ENCODE measurements at regions not wholly inside any gene's neighbourhood (a gene's known extent, or its start where the extent isn't known, plus 50 kb on each side); places are given as distances from the start of the nearest gene placed in this dataset.
A peak's percentile ranks its signal among the peaks of the same experiment; 100 is the strongest.
"Not testable (repeated sequence)": the region's sequence is repeated elsewhere in the genome, so short reads cannot be mapped to it uniquely, and the experiment has no call there.

DNA sequence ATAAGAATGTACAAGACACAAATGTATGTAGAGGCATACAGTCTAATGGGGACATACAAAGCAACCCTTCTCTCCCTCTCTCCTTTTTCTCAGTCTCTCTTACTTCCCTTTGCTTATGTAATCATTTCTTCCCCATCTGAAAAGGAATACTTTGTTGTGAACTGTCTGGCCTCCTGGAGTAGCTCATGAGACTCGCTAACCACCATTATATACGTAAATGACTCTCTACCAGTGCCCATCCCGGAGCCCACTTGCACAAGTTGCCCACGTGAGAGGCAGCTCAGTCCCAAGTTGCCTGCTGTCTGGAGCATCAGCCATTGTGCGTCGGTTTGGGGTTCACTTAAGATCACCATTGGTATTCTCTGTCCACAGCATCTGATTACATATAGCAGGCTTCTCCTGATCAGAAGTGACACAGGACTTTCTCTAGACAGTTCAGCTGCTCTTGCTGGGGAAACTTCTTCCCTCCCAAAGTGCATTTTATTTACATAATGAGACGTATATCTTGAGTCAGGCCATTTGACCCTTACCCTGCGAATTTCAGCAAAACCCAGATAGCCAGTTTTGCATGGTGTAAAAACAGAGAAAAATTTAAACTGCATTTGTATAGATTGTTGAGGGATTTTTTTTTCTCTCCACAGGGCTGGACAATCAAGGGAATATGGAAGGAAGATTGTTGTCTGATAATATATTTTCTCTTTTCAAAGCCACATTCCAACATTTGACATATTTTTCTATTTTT is 220.7 kb upstream of the EGLN3 start:
- DNase-seq, result no peak

DNA sequence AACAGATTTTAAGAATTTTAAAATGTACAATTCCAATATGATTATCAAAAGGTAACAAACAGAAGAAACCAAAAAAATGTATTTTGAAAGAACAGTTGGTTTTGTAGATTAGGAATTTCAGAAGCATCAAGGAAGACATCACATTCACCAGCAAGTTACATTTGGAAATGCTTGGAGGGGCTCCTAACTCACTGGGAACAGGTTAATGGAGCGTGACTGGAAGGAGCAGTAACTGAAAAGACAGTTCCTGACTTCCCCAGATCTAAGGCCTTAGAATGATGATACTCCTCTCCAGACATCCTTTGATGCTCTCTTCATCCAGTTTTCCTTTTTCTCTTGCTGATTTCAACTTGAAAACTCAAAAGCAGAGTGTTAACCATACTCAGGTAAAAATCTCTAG is 220.0 kb upstream of the EGLN3 start:
- DNase-seq, result no peak

DNA sequence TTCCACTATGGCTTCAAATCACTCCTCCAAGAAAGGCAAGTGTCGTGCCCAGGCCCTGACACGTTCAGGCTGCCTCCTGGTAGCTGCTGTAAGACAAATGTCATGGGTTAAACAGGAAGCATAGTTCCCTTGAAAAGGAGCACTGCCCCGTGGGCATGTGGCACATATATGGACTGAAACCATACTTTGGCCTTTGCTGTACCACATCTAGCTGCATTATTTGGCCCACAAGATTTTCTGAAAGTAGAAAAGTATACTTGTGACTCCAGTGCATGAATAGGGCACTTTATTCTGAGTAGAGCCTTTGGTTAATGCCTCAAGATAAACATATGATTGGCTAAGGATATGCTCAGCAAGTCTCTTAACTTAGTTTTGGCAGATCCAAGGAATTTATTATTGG is 218.7 kb upstream of the EGLN3 start:
- DNase-seq, result no peak

DNA sequence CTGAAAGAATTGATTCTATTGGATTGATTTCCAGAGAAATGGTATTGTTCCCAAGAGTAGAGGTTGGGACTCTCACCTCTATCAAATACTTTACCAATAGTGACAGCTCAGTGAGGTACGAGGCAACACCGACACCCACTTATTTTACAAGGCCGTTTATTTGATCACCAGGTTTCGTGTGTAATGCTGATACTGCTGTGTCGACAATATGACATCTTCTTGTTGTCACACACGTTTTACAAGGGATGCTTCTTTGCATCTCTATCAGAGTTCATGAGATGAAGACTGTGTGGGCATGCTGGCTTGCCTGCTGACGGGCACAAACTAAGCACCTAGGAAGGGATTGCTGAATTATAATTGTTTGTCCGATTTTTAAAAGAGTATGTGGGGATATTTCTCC is 217.8 kb upstream of the EGLN3 start:
- DNase-seq, result no peak

DNA sequence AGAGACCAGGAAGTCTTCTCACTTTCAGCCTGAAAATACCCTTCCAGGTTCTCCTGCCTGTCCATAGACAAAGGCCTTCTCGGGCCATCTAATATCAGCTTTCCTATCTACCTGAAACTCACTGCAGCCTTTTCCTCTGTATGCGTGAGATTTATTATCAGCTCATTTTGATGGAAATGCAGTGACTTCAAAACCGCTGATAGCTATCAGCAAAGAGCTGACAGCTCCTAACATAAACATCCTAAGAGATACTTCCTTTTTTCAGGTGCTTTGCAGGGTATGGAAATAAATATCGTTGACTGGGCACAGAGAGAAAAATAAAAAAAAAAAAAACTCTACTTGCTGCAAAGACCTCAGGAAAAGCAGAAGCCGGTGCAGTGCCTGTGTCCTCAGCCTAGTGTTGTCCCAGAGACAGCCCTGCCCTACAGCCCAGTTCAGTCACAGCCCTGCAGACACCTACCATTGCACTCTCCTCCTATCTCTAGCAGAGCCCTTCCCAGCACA is 215.0 kb upstream of the EGLN3 start:
- DNase-seq, result no peak

DNA sequence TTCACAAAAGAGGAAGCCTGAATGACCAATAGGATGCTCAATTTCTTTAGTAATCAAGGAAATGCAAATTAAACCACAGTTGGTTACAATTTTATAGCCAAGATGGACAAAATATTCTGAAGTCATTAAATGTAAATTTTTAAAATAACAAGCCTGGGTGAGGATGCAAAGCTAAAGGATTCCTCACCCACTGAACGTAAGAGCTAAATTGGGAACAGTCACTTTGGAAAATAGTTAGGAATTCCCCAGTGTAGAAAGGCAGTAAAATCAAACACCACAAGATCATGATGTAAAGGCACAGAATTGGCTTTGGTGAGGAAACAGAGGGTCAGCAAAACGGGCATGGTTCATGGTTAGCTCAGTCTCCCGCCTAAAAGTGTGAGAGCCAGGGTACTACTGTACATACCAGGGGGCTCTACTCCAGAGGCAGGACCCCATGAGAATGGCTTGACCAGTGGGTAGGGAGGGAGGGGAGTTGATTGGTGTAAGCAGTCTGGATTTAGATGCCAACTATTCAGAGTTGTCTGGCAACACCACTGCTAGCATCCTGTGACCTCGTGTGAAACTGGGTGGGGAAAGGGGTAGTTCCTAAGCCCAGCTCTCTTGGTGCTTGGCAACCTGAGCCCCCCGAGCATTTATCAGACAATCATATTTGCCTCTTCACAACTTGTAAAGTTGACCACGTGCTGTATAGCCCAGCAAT is 213.4 kb upstream of the EGLN3 start:
- no peak for DNase-seq

DNA sequence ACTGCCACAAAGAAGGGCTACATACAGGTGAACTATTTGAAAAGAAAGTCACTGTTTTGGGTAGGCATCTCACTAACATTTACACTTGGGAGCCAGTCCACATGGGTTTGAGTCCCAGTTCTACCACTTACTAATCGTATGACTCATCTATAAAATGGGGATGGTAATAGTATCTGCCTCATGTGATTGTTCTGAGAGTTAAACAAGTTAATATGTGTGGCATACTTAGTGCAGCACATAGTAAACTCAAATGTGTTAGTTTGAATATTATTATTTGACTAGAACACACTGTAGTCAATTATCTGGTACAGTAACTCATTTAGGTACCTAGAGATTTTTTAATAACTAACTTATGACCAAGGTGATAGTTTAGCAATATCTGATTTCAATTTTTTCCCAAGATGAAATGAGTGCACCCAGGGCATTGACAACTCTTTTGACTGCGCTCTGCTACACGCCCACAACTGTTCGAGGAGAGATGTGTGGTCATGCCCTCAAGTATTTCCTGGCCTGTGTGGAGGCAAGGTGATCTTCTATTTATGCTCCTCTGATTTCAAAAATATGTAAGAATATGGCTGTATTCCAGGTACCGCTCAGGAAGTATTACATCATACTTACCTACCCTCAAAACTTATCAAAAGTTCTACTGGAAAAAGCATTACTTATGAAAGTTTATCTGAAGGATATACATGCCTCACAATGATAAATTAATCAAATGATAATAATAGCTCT is 210.6 kb upstream of the EGLN3 start:
- DNase-seq, result peak; percentile 53

DNA sequence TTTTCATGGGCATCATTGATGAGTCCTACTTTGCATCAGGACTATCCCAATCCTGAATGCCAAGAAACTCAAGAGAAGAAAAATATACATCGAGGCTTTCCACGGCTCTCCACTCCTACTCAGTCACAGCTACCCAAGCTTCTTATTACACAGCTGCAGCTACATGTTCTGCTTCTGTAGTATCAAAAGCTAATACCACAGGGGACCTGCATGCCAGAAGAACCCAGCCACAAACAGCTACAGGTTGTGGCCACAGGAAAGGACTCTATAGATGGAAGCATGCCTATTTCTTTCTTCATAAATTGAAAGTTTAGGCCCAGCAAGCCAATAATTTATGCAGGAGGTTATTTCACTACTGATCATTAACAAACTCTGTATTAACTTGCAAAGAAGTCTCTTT is 209.7 kb upstream of the EGLN3 start:
- no peak for DNase-seq

DNA sequence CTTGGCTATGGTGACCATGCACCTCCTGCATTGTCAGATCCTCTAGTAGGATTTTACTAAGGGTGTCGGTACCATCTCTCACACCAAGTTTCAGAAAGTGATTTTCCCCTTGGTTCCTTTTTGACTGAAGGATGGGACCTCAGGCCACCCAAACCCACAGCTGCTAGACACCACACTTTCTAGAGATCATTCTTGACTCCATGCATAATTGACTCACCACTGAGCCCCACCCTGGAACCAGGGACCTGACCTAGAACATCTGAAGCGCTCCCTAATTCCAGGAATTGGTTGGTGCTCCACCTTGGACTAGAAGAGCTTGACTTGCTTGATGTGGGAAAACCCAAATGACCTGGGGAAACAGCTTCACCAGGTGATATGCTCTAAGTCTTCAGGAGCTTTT is 206.8 kb upstream of the EGLN3 start:
- DNase-seq, result no peak

DNA sequence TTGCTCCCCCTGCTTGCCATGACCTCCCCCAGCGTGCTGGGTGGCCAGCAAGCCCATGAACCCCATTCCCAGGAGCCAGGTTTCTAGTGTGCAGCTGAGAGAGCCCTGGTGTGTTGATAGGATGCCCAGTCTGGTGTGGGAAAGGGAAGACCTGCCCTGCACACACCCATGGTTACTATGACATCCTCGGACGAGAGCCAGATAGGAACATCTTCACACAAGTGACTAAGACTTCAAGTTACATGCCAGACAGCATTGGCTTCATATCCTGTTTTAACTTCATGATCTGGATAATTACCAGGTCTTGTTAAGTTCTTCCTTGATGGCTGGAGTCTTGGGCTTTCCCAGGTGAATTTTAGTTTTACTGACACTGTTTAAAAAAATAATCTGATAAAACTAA is 196.6 kb upstream of the EGLN3 start:
- DNase-seq, result no peak

DNA sequence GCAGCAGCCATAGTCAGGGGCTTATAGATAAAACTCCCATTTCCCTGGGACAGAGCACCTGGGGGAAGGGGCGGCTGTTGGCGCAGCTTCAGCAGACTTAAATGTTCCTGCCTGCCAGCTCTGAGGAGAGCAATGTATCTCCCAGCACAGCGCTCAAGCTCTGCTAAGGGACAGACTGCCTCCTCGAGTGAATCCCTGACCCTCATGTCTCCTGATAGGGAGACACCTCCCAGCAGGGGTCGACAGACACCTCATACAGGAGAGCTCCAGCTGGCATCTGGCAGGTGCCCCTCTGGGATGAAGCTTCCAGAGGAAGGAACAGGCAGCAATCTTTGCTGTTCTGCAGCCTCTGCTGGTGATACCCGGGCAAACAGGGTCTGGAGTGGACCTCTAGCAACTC is 189.3 kb upstream of the EGLN3 start:
- DNase-seq, result not testable (repeated sequence)

DNA sequence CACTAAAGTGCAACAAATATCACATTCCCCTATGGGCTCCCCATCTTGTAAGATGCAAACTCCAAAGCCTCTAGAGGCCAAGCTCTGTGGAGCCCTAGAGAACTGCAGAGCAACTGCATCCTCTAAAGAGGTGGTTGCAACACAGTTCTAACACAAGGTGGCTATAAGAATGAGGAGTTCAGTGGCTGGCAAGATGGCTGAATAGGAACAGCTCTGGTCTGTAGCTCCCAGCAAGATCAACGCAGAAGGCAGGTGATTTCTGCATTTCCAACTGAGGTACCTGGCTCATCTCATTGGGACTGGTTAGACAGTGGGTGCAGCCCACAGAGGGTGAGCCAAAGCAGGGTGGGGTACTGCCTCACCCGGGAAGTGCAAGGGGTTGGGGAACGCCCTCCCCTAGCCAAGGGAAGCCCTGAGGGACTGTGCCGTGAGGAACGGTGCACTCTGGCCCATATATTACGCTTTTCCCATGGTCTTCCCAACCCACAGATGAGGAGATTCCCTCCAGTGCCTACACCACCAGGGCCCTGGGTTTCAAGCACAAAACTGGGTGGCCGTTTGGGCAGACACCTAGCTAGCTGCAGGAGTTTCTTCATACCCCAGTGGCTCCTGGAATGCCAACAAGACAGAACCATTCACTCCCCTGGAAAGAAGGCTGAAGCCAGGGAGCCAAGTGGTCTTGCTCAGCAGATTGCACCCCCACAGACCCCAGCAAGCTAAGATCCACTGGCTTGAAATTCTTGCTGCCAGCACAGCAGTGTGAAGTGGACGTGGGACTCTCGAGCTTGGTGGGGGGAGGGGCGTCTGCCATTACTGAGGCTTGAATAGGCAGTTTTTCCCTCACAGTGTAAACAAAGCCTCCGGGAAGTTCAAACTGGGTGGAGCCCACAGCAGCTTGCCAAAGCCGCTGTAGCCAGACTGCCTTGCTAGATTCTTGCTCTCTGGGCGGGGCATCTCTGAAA is 188.6 kb upstream of the EGLN3 start:
- DNase-seq, result peak; percentile 99

DNA sequence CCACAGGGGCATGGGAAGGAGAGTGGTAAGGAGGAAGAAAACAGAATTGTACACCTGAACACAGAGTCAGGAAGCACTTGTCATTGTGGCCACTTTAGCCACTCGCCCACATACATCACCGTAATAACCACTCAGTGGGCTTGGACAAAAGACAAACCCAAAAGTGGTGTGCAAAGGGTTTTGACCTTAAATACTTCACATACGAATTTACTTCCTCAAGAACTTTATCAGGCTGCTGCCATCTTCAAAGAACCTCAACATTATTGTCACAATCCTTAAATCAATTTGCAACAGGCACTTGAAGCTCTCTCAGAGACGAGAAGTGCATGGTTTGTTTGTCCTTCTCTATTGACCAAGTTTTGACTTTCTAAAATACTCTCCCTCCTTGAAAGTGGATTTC is 187.3 kb upstream of the EGLN3 start:
- DNase-seq, result peak; percentile 91

DNA sequence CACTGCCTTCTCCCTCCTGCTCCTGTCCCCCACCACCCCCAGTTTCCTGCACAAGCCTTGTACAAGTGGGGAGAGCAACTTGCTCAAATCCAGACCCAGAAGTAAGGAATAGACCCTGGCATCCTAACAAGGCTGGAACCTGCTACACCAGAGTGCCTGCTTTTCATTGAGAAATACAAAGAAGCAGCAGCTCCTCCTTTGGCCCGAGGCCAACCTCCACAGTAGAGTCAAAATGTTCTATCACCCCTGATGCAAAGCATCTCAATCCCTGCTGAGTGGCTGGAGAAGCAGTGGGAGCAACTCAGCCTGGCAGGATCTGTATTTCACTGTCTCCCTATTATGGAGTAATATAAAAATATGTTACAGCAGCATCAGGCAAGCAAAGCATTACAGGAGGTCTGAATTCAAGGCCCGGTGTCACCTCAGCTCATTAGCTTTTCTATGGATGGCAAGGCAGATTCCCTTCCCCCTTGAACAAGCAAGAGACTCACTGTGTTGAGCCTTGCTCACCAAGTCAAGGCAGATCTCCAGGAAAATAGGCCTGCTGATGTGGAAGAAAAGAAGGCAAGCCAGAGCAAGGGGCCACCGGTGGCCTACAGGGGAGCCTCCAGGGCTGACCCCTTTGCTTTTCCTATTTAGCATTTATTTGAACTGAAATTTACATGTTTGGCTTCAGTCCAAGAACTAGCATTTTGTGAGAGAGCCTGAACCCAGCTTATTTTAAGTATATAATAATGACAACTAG is 186.3 kb upstream of the EGLN3 start:
- DNase-seq, result peak; percentile 88

DNA sequence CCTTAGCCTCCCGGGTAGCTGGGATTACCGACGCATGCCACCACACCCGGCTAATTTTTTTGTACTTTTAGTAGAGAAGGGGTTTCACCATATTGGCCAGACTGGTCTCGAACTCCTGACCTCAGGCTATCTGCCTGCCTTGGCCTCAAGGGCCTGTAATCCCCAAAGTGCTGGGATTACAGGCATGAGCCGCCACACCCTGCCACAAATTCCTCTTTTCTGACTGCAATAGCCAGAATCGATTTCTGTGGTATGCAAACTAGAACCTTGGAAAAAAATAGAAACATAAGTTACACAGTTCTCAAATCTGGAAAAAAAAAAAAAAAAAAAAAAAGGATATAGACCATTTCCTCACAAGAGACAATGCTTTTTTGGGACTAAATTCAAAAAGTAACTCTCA is 184.6 kb upstream of the EGLN3 start:
- DNase-seq, result no peak

DNA sequence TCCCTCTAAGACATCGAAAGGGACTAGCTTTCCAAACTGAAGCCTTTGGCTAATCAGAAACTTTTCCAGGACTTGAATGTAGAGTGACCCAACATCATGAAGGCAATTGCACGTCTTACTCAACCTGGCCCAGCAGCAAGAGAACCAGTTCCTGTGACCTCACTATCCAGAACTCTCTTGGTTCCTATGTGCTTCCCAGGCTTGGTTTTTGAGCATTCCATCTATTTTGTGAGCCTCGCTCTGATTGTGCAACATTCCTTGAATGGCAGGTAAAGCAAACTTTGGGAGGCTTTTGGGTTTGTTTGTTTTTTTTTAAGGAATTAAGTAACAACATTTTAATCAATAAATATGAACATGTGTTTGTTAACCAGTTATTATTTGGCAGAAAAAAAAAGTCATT is 183.6 kb upstream of the EGLN3 start:
- DNase-seq, result no peak

DNA sequence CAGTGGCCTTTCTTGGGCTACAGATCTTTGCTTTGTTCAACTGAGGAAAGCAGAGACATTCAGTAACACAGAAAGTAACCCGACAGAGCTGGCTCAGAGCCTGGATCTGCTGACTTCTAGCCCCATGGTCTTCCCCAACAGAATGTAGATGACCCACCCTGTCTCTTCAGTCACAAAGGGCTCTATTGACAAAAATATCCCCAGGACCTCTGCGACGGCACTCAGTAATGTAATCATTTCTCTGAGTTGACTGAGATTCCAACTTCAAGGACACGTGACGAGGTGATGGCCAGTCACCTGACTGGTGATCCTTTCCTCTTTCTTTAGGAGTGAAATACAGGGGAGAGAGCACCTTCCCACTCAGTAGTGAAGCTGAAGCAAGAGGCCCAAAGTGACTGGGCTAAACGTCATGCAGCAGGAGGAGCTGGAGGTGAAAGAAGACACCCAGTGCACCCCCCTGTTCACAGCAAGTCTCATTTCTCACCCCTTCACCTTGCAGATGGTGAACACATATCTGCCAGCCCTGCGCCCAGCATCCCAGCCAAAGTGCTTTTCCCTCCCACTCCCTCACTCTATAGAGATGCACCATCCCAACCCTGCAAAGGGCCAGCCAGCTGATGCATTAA is 179.2 kb upstream of the EGLN3 start:
- no peak for DNase-seq

DNA sequence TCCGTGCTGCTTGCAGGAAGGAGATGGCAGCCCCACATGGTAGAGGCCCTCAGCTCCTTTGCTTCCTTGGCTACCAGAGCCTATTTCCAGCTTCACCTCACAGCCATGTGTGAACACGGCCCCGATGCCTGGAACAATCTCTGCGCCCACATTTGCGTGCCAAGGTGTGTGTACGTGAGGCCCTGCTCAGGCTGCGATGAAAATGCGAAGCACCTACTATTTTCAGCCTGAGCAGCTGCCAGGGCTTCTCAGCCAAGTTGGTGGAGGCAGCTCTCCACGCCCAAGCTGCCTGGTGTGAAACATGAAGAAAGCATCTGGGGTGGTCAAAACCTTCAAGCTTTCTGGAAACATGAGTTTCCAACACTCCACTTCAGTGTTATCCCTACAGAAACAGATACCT is 177.8 kb upstream of the EGLN3 start:
- DNase-seq, result no peak

DNA sequence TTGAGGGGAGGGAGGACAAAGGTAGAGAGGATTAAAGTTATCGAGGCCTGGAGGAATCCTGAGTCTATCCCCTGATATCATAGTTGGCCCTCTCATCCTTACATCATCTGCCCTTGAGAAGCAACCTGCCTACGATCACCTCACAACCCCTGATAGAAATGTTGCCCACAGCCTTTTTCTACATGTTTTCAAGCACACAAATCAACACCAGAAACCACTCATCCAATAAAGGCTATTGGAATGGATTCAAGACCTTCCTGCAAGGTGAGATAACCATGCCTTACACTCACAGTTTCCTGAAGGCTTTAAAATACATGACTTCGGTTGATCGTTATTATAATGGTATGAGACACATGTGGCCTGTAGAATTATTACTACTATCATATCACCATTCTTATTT is 175.7 kb upstream of the EGLN3 start:
- DNase-seq, result peak; percentile 98

DNA sequence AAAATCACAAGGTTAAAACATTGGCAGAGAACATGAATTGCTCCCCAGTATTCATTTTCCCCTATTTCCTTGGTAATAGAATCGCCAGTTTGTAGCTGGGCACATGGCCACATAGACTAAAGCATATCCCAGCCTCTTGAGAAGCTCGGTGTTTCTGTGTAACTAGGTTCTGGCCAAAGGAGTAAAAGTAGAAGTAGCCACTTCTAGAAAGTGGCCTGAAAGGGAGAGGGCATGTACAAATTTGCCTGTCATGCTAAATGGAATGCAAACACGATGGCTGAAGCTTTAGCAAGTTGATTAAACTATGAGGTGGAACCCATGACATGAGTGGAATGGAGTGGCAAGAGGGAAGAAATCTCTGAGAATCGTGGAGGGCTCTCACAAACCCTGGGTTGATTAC is 173.7 kb upstream of the EGLN3 start:
- DNase-seq, result no peak

DNA sequence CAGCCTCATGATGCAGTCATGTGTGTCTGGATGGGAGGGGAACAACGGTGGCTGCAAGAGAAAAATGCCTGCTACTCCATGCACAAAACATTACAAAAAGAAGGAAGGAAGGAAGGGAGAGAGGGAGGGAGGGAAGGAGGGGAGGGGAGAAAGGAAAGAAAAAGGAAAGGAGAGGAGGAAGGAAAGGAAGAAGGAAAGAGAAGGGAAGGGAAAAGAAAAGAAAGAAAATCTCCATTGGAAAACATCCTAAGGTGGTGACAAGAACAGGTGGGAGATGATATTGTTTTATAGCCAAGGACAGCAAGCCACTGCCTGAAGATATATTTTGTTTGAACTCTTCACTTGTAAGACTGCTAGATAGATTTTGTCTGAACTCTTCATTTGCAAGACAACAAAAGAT is 171.8 kb upstream of the EGLN3 start:
- DNase-seq, result no peak

DNA sequence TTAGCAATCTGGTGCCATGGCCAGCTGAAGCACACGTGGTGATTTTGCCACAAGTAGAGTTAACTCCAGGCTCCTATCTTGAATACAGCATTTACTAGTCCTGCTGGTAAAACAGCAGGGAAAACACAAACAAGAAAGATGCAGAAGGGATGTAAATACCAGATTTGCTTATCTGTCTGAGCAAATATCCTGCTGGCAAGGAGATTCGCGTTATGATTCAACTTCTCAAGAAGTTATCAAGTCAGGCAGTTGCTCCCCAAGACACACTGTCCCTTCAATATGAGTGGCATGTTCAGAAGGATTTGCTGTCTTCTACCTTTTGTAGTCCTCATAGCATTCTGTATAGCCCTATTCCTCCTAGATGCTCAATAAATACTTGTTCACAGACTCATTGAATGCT is 171.2 kb upstream of the EGLN3 start:
- no peak for DNase-seq

All from NCI-H2029 (cell line).